ENCODE measurements at regions not wholly inside any gene's neighbourhood (a gene's known extent, or its start where the extent isn't known, plus 50 kb on each side); places are given as distances from the start of the nearest gene placed in this dataset.

DNA sequence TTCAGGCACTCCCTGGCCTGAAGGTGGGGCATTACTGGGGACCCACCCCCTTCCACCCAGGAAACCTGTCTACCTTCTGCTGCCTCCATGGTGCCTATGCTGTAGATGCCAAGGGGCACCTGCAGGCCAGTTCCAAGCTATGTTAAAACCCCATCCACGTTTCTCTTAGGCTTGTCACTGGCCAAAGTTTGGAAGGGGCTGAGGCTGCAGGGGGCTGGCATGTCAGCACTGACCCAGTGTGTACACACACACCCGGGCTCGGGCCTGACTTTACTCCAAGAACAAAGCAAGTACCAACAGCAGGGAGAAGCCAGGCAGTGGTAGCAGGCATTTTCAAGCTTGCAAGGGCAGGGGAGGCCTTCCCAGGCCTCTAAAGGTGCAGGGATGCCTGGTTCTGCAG lies 53.8 kb upstream of the PCDH15 start:
- DNase-seq (ENCODE audit: low read depth): no peak
- no peak overlapping the region for H3K4me3 ChIP-seq (ENCODE audit: low read length)
- TF ChIP-seq, protein P1, sequence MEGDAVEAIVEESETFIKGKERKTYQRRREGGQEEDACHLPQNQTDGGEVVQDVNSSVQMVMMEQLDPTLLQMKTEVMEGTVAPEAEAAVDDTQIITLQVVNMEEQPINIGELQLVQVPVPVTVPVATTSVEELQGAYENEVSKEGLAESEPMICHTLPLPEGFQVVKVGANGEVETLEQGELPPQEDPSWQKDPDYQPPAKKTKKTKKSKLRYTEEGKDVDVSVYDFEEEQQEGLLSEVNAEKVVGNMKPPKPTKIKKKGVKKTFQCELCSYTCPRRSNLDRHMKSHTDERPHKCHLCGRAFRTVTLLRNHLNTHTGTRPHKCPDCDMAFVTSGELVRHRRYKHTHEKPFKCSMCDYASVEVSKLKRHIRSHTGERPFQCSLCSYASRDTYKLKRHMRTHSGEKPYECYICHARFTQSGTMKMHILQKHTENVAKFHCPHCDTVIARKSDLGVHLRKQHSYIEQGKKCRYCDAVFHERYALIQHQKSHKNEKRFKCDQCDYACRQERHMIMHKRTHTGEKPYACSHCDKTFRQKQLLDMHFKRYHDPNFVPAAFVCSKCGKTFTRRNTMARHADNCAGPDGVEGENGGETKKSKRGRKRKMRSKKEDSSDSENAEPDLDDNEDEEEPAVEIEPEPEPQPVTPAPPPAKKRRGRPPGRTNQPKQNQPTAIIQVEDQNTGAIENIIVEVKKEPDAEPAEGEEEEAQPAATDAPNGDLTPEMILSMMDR (conservative IDR thresholded peaks at IDR 0.05; ENCODE audit: low read length): no peak

DNA sequence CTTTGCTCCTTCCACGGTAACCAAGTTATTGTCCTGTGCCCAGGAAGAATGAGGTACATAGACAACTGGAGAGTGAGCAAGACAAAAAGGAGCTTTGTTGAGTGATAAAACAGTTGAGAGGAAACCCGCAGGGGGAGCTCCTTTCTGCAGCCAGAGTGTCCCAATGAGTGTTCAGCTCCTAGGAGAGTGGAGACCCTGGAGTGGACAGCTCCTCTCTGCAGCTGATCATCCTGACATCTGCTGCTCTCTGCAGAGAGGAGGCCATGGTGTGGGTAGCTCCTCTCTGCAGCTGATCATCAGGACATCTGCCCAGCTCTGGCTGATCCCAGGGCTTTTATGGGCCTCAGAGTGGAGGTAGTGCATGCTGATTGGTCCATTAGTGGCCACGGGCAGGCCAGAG lies 53.4 kb upstream of the PCDH15 start:
- TF ChIP-seq, protein P1 (conservative IDR thresholded peaks at IDR 0.05; ENCODE audit: low read length): no peak
- H3K4me3 ChIP-seq (ENCODE audit: low read length): no peak overlapping the region
- no peak for DNase-seq (ENCODE audit: low read depth)

DNA sequence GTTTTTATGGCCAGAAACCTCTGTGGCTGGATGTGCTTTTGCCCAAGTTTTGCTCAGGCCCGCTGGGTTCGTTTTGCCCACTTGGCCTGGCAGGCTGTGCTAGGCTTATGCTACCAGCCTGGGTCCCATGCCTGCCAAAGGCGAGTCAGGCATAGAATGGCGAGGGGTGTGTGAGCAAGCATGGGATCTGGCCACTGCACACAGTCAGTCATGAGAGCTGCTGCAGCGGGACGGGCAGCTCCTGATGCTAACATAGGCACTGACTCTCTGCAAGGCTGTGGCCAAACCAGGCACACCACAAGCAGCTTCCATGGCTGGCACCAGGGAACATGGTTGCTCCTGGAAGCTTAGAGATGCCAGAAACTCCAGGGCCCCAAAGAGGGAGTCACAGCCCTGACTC lies 52.9 kb upstream of the PCDH15 start:
- DNase-seq (ENCODE audit: low read depth): no peak
- TF ChIP-seq, protein P1 (conservative IDR thresholded peaks at IDR 0.05; ENCODE audit: low read length): no peak
- no peak overlapping the region for H3K4me3 ChIP-seq (ENCODE audit: low read length)

Measured in AG10803 (cell line).